IPS DF 4.7 (cell line): ENCODE measurements at regions not wholly inside any gene's neighbourhood (a gene's known extent, or its start where the extent isn't known, plus 50 kb on each side); places are given as distances from the start of the nearest gene placed in this dataset.
"Not testable (repeated sequence)": the region's sequence is repeated elsewhere in the genome, so short reads cannot be mapped to it uniquely, and the experiment has no call there.

Experiments
- DNase-seq: peaks from one replicate; pipeline ENCODE4 v3.0.0-alpha.2; 2013; ENCODE audit warnings: low spot score; ENCODE audit errors: extremely low read depth

DNA sequence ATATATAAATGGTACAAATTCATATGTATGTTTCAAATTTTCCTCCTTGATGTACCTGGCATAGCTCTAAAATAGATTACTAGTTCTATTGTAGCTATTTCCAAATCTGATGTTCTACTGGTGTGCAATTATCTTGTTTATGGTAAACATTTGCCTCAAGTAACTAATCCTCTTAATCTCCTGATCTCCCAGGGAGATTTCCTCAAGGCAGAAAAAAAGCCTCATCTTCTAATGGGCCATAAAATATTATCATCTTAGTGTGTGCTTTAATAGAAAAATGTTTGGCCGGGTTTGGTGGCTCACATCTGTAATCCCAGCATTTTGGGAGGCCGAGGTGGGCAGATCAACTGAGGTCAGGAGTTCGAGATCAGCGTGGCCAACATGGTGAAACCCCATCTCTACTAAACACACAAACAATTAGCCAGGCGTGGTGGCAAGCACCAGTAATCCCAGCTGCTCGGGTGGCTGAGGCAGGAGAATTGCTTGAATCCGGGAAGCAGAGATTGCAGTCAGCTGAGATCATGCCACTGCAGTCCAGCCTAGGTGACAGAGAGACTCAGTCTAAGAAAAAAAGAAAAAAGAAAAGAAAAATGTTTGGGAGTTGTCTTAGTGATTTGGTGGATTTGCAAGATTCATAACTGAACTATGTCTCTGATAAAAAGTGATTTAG, 498.9 kb upstream of the SLITRK5 start:
- no peak for DNase-seq

DNA sequence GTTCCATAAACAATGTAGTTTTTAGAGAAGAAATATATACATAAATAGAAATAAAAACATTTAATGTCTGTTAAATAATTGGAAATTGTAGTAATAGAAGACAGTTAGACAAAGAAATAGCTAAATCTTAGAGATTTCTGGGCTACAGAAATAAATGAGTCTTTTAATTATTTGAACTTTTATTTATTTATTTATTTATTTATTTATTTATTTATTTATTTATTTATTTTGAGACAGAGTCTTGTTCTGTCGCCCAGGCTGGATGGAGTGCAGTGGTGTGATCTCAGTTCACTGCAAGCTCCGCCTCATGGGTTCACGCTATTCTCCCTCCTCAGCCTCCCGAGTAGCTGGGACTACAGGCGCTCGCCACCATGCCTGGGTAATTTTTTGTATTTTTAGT, 486.0 kb upstream of the SLITRK5 start:
- not testable (repeated sequence) for DNase-seq

DNA sequence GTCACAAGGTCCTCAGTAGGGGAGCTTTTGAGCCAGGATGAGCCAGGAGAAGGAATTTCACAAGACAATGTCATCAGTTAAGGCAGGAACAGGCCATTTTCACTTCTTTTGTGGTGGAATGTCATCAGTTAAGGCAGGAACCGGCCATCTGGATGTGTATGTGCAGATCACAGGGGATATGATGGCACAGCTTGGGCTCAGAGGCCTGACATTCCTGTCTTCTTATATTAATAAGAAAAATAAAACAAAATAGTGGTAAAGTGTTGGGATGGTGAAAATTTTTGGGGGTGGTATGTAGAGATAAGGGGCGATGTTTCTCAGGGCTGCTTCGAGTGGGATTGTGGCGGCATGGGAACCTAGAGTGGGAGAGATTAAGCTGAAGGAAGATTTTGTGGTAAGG, 484.5 kb upstream of the SLITRK5 start:
- not testable (repeated sequence) for DNase-seq

DNA sequence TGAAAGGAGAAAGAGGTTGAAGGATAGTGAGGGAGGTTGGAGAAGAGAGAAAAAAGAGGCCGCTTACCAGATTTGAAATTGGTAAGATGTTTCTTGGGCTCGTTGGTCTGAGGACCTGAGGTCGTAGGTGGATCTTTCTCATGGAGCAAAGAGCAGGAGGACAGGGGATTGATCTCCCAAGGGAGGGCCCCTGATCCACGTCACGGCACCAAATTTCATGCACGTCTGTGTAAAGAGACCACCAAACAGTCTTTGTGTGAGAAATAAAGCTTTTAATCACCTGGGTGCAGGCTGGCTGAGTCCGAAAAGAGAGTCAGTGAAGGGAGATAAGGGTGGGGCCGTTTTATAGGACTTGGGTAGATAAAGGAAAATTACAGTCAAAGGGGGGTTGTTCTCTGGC, 479.7 kb upstream of the SLITRK5 start:
- DNase-seq: not testable (repeated sequence)

DNA sequence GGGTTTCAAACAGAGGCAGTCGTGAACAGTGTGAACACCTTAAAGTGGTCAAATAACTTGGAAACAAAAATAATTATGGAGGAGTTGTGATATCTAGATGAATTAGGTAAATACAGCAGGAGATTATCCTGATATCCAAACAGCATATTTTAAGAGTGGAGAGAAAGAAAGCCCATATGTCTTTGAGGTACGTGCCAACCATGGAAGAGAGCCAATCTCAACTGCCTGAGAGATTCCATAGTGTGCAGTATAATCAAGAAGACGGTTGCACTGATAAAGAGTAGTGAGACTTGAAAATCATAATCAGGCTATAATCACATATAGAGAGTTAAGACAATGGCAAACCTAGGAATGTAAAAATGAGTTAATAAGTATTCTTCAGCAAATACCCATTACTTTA, 472.8 kb upstream of the SLITRK5 start:
- no peak for DNase-seq

DNA sequence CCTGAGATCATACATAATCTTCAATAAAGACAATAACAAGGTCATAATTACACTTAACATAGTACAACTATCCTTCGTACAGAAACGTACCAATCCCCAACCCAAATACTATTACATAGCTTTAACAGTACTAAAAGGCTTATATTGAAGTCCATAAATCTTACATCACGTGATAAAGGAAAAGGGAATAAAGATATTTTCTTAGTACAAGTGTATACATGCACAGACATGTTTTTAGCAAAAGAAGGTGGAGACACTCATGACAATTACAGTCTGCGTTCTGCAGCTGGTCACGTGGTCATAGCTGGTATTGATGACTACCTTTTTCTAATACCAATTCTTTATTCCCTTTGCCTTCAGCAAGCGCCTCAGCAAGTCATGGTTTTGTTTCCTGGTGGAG, 464.5 kb upstream of the SLITRK5 start:
- DNase-seq: no peak

DNA sequence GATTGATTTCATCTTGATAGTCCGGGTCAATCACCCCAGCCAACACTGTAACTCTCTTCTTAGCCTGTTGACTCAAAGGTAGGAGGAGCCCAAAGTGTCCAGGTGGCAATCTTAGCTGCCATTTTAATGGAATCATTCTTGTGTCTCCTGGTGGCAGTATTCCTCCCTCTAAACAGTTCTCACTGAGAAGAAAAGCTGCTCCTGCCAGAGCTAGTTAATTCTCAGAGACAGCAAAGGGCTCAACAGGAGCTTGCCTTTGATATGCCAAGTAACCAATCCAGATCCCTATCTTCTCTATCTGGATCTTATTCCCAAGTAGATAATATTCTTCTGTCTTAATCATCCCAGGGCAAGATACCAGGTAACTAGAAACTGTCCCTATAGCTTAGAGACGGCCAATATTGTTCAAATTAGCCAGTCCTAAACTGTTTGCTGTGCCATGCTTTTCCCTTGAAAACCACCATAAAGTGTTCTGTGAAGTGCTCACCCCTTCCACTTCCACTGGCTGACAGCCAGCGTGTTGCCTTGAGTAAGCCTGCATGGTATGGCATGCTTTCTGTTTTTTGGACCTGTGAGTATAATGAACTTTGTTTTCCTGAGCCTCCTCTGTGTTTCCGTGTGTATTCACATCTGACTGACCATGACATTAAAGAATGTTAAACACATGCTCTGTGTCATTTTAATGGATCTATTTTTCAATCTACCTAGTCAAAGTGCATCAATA, 463.7 kb upstream of the SLITRK5 start:
- no peak for DNase-seq

DNA sequence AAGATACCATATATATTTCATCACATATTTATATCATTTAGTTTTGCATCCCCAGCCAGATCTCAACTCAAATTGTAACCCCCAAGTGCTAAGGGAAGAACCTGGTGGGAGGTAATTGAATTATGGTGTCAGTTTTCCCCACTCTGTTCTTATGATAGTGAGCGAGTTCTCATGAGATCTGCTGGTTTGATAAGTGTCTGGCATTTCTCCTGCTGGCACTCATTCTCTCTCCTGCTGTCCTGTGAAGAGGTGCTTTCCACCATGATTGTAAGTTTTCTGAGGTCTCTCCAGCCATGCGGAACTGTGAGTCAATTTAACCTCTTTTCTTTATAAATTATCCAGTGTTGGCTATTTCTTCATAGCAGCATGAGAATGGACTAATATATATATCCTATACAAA, 462.5 kb upstream of the SLITRK5 start:
- no peak for DNase-seq

DNA sequence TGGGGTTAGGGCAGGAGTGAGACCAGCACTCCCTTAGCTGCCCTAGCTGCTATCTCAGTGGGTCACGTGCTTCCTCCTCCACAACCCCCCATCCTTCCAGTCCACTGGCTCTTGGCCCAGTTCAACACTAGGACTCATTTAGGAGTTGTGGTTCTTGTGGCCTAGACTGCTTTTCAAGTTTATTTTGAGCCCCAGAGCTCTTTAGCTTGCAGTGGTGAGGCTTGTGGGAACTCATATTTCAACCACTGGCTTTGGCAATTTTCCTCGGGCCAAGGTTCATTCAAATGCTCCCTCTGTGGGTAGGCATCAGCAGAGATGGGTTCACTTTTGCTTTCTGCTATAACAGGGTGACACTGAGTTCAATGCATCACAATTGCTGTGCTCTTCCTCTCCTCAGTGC, 436.2 kb upstream of the SLITRK5 start:
- DNase-seq: no peak

DNA sequence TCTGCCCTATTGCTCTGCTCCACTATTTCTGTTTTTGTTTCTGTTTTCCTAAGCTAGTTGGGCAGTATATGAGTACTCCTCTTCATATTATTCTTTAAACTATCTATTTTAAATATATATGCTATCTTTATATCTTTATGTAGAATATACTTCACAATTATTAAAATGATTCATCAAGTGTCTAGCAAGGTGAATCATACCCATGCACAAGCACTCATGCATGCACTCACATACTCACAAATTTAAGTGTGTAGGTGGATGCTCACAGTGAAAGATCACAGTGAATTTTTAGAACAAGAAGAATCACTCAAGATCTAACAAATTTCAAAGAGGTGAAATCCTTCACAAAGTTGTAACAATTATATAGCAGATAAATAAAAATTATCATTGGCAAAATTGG, 435.6 kb upstream of the SLITRK5 start:
- DNase-seq: no peak

DNA sequence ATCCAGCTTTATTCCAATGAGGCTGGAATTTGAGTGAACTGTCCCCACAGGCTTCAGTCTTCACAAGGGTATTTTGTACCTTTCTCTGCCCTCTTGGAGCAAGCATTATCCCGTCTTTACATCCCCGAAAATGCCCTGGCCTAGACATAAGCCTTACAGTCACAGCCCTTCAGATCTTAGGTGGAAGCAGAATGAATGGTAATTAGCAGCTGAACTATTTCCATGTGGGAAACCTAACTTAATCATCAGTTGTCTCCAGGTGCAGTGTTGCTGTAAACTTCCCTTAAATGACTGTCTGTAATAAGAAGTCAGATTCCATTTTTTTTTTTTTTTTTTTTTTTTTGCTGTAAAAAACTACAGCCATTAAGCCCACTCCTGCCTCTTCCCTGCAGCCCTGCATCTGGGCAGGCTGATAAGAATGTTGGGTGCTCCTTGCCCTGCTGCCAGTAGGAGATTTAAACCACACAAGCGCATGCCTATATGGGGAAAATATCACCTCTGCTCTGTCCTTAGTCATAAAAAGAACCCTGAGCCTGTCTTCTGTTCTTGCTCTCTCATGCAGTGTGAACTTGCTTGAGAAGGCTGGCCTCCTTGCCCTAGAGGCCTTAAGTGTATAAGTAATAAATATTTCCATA, 426.8 kb upstream of the SLITRK5 start:
- no peak for DNase-seq

DNA sequence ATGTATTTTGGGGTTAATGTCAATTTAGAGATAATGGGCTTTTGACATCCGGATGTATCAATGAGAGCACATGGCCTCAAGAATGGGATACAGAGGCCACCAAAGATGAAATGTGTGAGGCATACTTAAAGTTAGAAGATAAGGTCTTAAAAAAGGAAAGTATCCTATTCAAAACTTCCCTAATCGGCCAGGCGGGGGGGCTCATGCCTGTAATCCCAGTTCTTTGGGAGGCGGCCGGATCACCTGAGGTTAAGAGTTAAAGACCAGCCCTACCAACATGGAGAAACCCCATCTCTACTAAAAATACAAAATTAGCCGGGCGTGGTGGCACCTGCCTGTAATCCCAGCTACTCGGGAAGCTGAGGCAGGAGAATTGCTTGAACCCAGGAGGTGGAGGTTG, 421.3 kb upstream of the SLITRK5 start:
- DNase-seq: not testable (repeated sequence)

DNA sequence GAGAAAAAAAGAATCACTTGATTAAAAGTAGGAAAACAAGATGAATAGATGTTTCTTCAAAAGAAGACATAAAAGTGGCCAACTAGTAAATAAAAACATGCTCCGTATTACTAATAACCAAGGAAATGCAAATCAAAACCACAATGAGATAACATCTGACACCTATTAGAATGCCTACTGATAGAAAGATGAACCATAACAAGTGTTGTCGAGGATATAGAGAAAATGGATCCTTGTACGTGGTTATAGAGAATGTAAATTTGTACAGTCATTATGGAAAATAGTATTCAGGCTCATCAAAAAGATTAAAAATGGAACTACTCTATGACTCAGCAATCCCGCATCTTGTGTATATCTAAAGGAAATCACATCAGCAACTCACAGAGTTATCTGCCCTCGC, 415.8 kb upstream of the SLITRK5 start:
- no peak for DNase-seq

DNA sequence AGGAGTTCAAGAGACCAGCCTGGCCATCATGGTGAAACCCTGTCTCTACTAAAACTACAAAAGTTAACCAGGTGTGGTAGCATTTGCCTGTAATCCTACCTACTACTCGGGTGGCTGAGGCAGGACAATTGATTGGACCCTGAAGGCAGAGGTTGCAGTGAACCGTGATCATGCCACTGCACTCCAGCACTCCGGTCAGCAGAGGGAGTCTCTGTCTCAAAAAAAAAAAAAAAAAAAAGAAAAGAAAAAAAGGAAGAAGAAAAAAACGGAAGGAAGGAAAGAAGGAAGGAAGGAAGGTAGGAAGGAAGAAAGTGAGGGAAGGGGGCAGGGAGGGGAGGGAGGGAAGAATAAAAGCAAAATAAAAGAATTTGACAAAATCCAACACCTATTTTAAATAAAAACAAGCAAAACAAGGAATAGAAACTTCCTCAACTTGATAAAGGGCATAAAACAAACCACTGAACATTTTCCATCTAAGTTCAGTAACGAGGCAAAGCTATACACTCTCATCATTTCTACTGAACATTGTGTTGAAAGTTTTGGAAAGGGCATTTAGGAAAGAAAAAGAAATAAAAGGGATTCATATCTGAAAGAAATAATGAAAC, 411.6 kb upstream of the SLITRK5 start:
- no peak for DNase-seq

DNA sequence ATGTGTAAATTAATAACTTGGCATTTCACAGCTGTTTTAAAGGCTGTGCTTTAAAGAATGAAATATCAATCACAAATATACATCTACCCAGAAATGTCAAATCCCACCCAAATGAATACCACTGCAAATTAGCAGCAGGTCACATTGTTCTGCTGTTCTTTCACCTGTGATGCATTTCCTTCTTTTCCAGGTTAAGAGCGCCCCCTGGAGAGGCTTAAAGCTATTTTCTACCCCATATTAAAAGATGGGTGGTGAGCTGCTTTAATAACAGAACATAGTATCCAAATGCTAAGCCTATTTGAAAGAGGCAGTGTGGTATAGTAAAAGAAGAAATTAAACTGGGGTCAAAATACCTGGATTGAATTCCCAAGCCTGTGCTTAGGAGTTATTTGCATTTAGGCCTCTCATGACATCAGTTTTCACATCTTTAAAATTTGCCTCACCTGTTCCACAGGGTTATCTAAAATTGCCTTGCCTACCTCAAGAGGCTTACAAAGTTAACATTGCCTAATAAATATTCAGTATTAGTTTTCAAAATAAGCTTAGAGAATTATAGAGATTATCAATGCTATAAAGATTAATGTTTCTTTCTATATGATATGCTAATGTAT, 396.9 kb upstream of the SLITRK5 start:
- no peak for DNase-seq

DNA sequence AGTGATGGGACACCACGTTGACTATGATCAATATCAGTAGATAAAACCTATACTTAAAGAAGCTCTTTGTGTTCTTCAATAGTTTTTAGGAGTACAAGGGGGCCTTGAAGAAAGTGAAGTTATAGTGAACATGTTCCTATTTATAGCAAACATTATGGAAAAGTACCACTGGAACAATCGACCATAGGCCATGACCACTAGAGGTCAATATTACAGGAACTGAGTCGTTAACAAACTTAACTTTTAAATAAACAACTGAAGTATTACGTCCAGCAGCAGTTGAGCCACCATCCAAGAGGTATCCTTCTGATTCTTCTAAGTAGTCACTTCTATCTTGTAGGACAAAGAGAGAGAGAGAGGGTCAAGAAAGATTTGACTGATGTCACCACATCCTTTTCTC, 391.0 kb upstream of the SLITRK5 start:
- no peak for DNase-seq

DNA sequence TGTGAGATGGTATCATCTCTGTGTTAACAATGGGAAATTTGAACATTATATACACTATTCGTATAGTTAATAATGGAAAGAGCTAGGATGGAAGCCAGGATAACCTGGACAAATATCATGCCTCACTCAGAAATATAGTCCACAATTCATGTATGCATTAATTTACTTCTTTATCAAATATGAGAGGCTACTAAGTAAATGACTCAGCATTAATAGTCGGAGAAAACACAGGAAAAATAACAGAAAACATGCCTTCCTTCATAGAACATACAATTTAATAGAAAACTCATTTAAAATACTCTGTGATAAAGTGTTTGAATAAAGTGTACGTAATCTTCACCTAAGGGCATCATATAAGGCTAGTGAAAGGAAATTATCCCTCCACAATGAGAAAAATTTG, 383.4 kb upstream of the SLITRK5 start:
- no peak for DNase-seq

DNA sequence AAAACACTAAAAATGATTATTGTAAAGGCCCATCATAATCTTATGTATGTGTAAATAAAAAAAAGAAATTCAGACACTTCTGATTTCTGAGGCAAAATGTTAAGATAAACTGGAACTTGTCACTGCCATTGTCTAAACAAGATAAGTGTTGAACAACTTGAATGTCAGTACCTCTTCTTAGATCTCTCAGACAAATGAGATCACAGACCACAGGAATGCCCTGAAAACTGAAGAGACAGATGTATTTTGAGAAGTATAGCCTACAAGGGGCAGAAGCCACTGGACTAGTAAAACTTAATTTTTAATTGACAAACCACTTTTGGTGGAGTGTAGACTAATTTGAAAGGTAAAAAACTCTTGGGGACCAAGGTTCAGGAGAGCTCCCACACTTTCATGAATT, 375.5 kb upstream of the SLITRK5 start:
- DNase-seq: no peak

DNA sequence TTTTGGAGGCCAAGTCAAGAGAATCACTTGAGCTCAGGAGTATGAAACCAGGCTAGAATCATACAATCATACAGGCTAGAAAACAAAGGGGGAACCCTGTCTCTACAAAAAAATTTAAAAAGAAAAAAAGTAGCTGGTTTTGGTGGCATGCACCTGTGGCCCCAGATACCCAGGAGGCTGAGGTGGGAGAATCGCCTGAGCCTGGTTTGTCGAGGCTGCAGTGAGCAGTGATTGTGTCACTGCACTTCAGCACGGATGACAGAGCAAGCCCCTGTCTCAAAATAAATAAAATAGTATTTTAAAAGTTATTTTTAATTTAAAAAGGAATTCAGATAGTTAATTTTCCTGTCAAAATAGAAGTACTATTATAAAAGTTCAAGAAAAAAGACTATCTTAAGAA, 369.1 kb upstream of the SLITRK5 start:
- no peak for DNase-seq

DNA sequence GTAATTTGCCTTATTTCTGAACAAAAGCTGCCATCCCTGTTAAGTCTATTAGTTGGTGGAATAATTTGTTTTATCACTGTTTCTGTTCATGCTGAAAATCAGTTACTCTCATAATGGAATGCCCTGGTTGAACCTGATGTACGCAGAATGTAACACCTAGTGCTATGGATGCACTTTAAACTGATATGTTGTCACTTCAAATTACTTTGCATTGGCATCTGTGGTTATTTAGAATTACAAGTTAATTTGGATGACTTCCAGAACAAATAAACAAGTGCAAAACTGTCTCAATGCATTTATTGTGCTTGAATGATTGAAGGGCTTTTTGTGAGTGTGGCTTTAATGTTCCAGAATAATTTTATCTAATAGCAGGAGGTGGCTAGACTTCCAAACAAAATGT, 368.2 kb upstream of the SLITRK5 start:
- DNase-seq: no peak

DNA sequence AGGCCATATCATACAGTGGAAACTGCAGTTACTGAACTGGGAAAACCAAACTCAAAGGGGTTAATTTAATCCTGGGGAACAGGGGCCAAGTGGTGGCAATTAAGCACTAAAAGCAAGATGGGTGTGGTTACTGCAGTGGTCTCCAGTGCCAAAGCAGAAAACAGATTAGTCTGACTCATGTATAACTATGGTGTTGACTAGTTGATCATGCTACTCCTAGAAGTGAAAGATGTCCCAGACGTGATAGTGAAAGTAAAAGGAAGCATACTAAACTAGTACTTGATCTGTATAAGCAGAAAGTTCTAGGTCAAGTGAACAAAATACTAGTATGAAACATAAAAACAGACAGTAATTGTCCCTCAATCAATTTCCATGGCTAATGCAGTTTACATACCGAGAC, 360.0 kb upstream of the SLITRK5 start:
- DNase-seq: no peak

DNA sequence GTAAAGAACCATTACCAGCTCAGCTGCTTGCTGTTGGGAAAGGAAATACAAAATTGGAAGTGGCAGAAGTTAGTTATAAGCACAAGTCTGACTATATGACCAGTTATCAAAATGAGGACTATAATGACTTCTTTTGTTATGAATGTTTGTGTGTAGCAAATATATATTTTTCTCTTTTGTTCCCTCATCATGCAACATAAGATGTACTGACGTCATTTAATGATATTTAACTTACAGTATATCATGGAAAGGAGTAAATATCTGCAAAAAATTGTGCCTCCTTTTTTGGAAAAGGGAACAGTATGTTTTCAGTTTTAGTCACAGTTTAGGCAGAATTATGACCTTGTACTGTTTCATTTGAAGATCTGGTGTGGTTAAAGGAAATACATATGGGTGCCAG, 356.3 kb upstream of the SLITRK5 start:
- DNase-seq: no peak
